CD4-positive, alpha-beta T cell (primary cell): ENCODE measurements at regions not wholly inside any gene's neighbourhood (a gene's known extent, or its start where the extent isn't known, plus 50 kb on each side); places are given as distances from the start of the nearest gene placed in this dataset.

Experiments used
- ATAC-seq: fragments of 200-7000 bp; cut with Tn5 transposase; one replicate; pipeline ENCODE4 v1.10.0; 2022; ENCODE audit warnings: mild to moderate bottlenecking; ENCODE audit not compliant: poor library complexity
- CTCF ChIA-PET: fragments of 350-600 bp; sonication (Branson Sonifier 250); formaldehyde crosslinking; loops from one replicate; lab custom pipeline; 2021; ENCODE audit warnings: antibody characterized with exemption, inconsistent platforms; lab: Charles Lee
- POLR2A ChIA-PET: fragments of 350-600 bp; sonication (Branson Sonifier 250); formaldehyde crosslinking; loops from one replicate; lab custom pipeline; 2021; ENCODE audit warnings: antibody characterized with exemption, inconsistent platforms; lab: Charles Lee
- DNase-seq, 14 experiments: peaks; one replicate each; pipeline ENCODE4 v3.0.0-alpha.2; 2013 to 2020; ENCODE audit warnings: mixed read lengths in 2 of 14
- H3K27ac ChIP-seq, 2 donors: one replicate each; pipeline versions ENCODE4 v1.5.1 to v1.7.0; 2013; ENCODE audit warnings: low read length in 2 of 2, low read depth in 1 of 2, mild to moderate bottlenecking in 1 of 2
- H3K27me3 ChIP-seq, 2 experiments: 1 replicate in 1 of 2; 2 replicates in 1 of 2; pipeline versions ENCODE4 v1.6.1 to v1.7.0; 2013; ENCODE audit warnings: low read length in 2 of 2, control low read depth in 1 of 2, mild to moderate bottlenecking in 1 of 2, moderate library complexity in 1 of 2; ENCODE audit not compliant: insufficient read depth in 2 of 2, control insufficient read depth in 1 of 2
- H3K36me3 ChIP-seq: one replicate; pipeline ENCODE4 v1.6.1; 2013; ENCODE audit warnings: low read length, control low read depth; ENCODE audit not compliant: insufficient read depth
- H3K4me1 ChIP-seq: one replicate; pipeline ENCODE4 v1.6.1; 2013; ENCODE audit warnings: low read length, control low read depth; ENCODE audit not compliant: insufficient read depth
- H3K4me3 ChIP-seq: one replicate; pipeline ENCODE4 v1.5.1; 2013; ENCODE audit warnings: mild to moderate bottlenecking, low read length, moderate library complexity
- H3K9me3 ChIP-seq, 2 experiments: 1 replicate in 1 of 2; 2 replicates in 1 of 2; pipeline versions ENCODE4 v1.6.1 to v1.7.0; 2013; ENCODE audit warnings: low read length in 2 of 2, mild to moderate bottlenecking in 2 of 2, control low read depth in 1 of 2, moderate library complexity in 1 of 2; ENCODE audit not compliant: control insufficient read depth in 1 of 2, insufficient read depth in 1 of 2
- H3K27ac Mint-ChIP-seq: one replicate; pipeline ENCODE4 v1.8.0; 2020; ENCODE audit warnings: mixed read lengths
- H3K27me3 Mint-ChIP-seq: one replicate; pipeline ENCODE4 v1.8.0; 2021; ENCODE audit warnings: mixed read lengths
- H3K36me3 Mint-ChIP-seq: one replicate; pipeline ENCODE4 v1.8.0; 2021; ENCODE audit warnings: low read depth, mixed read lengths
- H3K4me1 Mint-ChIP-seq: one replicate; pipeline ENCODE4 v1.8.0; 2021; ENCODE audit warnings: low read depth, mixed read lengths
- H3K4me3 Mint-ChIP-seq: one replicate; pipeline ENCODE4 v1.8.0; 2020; ENCODE audit warnings: mild to moderate bottlenecking, mixed read lengths
- H3K9me3 Mint-ChIP-seq: one replicate; pipeline ENCODE4 v1.8.0; 2020; ENCODE audit warnings: mixed read lengths
- intact Hi-C, 2 experiments: fragments of 100-400 bp; cut with DNase I in 1 of 2; cut with micrococcal nuclease in 1 of 2; formaldehyde crosslinking; loops; one replicate each; pipeline versions ENCODE4 v1.15.1 to v1.9.0; 2023 to 2025; cut with DNase I, micrococcal nuclease
- TF ChIP-seq, protein P1 (sequence below): fragments of 200-600 bp; IDR thresholded peaks from one replicate; pipeline ENCODE4 v1.8.0; 2022; ENCODE audit warnings: antibody characterized with exemption, mild to moderate bottlenecking

- Histone ChIP-seq H3K9me3 (no peaks in the 10 kb centered on the region), H3K27ac (no peak overlapping the region), H3K27me3 (no peaks in the 10 kb centered on the region), H3K4me1 (peaks cover 40% of the 10 kb centered on the region), H3K4me3 (no peak overlapping the region), H3K36me3 (no peaks in the 10 kb centered on the region)
- TF ChIP-seq, protein P1, sequence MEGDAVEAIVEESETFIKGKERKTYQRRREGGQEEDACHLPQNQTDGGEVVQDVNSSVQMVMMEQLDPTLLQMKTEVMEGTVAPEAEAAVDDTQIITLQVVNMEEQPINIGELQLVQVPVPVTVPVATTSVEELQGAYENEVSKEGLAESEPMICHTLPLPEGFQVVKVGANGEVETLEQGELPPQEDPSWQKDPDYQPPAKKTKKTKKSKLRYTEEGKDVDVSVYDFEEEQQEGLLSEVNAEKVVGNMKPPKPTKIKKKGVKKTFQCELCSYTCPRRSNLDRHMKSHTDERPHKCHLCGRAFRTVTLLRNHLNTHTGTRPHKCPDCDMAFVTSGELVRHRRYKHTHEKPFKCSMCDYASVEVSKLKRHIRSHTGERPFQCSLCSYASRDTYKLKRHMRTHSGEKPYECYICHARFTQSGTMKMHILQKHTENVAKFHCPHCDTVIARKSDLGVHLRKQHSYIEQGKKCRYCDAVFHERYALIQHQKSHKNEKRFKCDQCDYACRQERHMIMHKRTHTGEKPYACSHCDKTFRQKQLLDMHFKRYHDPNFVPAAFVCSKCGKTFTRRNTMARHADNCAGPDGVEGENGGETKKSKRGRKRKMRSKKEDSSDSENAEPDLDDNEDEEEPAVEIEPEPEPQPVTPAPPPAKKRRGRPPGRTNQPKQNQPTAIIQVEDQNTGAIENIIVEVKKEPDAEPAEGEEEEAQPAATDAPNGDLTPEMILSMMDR: no peak
- CTCF ChIA-PET: interaction anchor here (0.7 kb wide), 1 partner anchor 109 kb away, joined by 3 read pairs; no protein-coding TSS in a partner anchor
- Mint-ChIP-seq H3K27ac (no peak overlapping the region), H3K36me3 (no peaks in the 10 kb centered on the region), H3K9me3 (no peaks in the 10 kb centered on the region), H3K4me1 (peaks cover 14% of the 10 kb centered on the region), H3K27me3 (no peaks in the 10 kb centered on the region), H3K4me3 (no peak overlapping the region)
- no peak for DNase-seq
- intact Hi-C loops: no loop called here
- POLR2A ChIA-PET: interaction anchor here (0.7 kb wide), 1 partner anchor 332 kb away, joined by 3 read pairs; no protein-coding TSS in a partner anchor
- no peak for ATAC-seq
Observed at GRCh38 chr2:9695941-9696340, 65.1 kb upstream of the YWHAQ start.

- Histone ChIP-seq H3K9me3 (no peaks in the 10 kb centered on the region), H3K4me1 (peaks cover 40% of the 10 kb centered on the region), H3K36me3 (no peaks in the 10 kb centered on the region), H3K27ac (no peak overlapping the region), H3K4me3 (no peak overlapping the region), H3K27me3 (no peaks in the 10 kb centered on the region)
- no peaks in the 10 kb centered on the region for H3K9me3 Mint-ChIP-seq
- peaks cover 14% of the 10 kb centered on the region for H3K4me1 Mint-ChIP-seq
- H3K27ac Mint-ChIP-seq: no peak overlapping the region
- intact Hi-C loops: no loop called here
- H3K36me3 Mint-ChIP-seq: no peaks in the 10 kb centered on the region
- POLR2A ChIA-PET: no interaction called here
- H3K4me3 Mint-ChIP-seq: no peak overlapping the region
- TF ChIP-seq, protein P1: no peak
- DNase-seq (no peak), ATAC-seq (no peak)
- CTCF ChIA-PET: no interaction called here
- H3K27me3 Mint-ChIP-seq: no peaks in the 10 kb centered on the region
Observed at GRCh38 chr2:9696731-9697130, 65.9 kb upstream of the YWHAQ start.

DNA sequence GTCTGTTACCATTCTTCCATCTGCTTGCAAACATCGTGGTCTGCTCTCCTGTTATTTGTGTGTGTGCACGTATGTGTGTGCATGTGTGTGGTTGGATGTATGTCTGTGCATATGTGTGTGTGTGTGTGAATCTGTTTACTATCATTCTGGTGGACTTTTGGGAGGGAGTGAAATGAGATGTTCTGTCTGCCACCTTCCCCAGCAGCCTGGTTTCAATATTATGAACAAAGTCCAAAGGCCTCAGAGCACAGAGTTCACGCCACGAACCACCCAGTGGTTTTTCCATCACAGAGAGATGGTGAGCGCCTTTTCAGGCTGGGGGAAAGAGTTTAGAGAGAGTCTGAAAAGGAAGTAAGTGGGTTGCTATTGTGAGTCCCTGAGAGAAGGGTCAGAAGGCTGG is 67.1 kb upstream of the YWHAQ start:
- TF ChIP-seq, protein P1: no peak
- no peak overlapping the region for H3K27ac ChIP-seq
- Mint-ChIP-seq H3K4me3 (no peak overlapping the region), H3K27ac (peak overlapping the region; percentile 1), H3K27me3 (no peaks in the 10 kb centered on the region), H3K9me3 (no peaks in the 10 kb centered on the region), H3K36me3 (no peaks in the 10 kb centered on the region), H3K4me1 (peaks cover 24% of the 10 kb centered on the region)
- intact Hi-C loops: no loop called here
- ChIA-PET POLR2A (no interaction called here), CTCF (no interaction called here)
- H3K4me1 ChIP-seq: peaks cover 37% of the 10 kb centered on the region
- H3K4me3 ChIP-seq: no peak overlapping the region
- H3K36me3 ChIP-seq: no peaks in the 10 kb centered on the region
- no peak for ATAC-seq
- H3K9me3 ChIP-seq: no peaks in the 10 kb centered on the region
- no peak for DNase-seq
- H3K27me3 ChIP-seq: no peaks in the 10 kb centered on the region
